K562 (cell line): ENCODE measurements at regions not wholly inside any gene's neighbourhood (a gene's known extent, or its start where the extent isn't known, plus 50 kb on each side); places are given as distances from the start of the nearest gene placed in this dataset.

ENCODE experiments used
- ATAC-seq: fragments of 200-7000 bp; cut with Tn5 transposase; 3 replicates; pipeline ENCODE4 v1.9.1; 2020; ENCODE audit warnings: moderate library complexity
- BruUV-seq: library from RNA; stranded (reverse); fragments of 400-500 nt; replicated peaks from 2 replicates; lab custom pipeline; 2021; lab: Mats Ljungman, UMichigan
- CTCF ChIA-PET: fragments of 300-600 bp; formaldehyde crosslinking; extraction: SDS; loops from one replicate; lab custom pipeline; 2021; ENCODE audit warnings: low intra/inter-chr PET ratio; lab: Yijun Ruan, JAX
- POLR2A ChIA-PET: fragments of 300-600, 350-650 bp; sonication (Branson Sonifier 250); formaldehyde crosslinking; extraction: SDS; loops from one replicate; lab custom pipeline; 2021; ENCODE audit warnings: antibody characterized with exemption, inconsistent platforms; lab: Yijun Ruan, JAX
- DNase-seq, 4 experiments: peaks; one replicate each; pipeline versions ENCODE4 v3.0.0 to v3.0.0-alpha.2; 2011 to 2018; ENCODE audit warnings: low spot score in 3 of 4, mixed read lengths in 3 of 4; ENCODE audit errors: extremely low read depth in 1 of 4
- FAIRE-seq: peaks from 2 replicates; lab custom pipeline; 2011; peaks lifted over from hg19 to GRCh38; lab: Jason Lieb, UNC
- H2AFZ ChIP-seq: 2 replicates; pipeline ENCODE4 v1.6.0; 2011; ENCODE audit warnings: low read depth, low read length, control low read depth, inconsistent platforms
- H3K27ac ChIP-seq: fragments of 200-600 bp; 3 replicates; pipeline ENCODE4 v1.8.0; 2011; ENCODE audit warnings: low read depth, mild to moderate bottlenecking, control low read depth, inconsistent platforms, low read length, moderate library complexity, mixed read lengths; ENCODE audit errors: extremely low read depth
- H3K27me3 ChIP-seq, 2 experiments: fragments of 300-600 bp in 1 of 2; 2 replicates in 1 of 2; 3 replicates in 1 of 2; pipeline versions ENCODE4 v1.6.0 to v1.8.0; 2011; ENCODE audit warnings: inconsistent platforms in 2 of 2, low read length in 2 of 2, mild to moderate bottlenecking in 1 of 2, mixed read lengths in 1 of 2, moderate library complexity in 1 of 2; ENCODE audit not compliant: control insufficient read depth in 2 of 2, insufficient read depth in 2 of 2
- H3K36me3 ChIP-seq: fragments of 300-600 bp; 3 replicates; pipeline ENCODE4 v1.8.0; 2011; ENCODE audit warnings: mild to moderate bottlenecking, low read length, inconsistent platforms; ENCODE audit not compliant: control insufficient read depth, insufficient read depth
- H3K4me1 ChIP-seq, 2 experiments: fragments of 200-600 bp in 1 of 2; replicated peaks in 1 of 2; 2 replicates in 1 of 2; 3 replicates in 1 of 2; pipeline versions ENCODE4 v1.5.1 to v1.8.0; 2011; ENCODE audit warnings: inconsistent platforms in 2 of 2, low read length in 2 of 2, mild to moderate bottlenecking in 1 of 2, mixed read lengths in 1 of 2, moderate library complexity in 1 of 2; ENCODE audit not compliant: control insufficient read depth in 2 of 2, insufficient read depth in 2 of 2
- H3K4me2 ChIP-seq: 2 replicates; pipeline ENCODE4 v1.6.1; 2011; ENCODE audit warnings: low read length, control low read depth, inconsistent platforms, mixed read lengths; ENCODE audit not compliant: insufficient read depth
- H3K4me3 ChIP-seq: fragments of 200-600 bp; sonication (generic), shearing (Covaris generic); 2 replicates; pipeline ENCODE4 v1.5.1; 2016; ENCODE audit warnings: control low read depth, inconsistent platforms
- H3K79me2 ChIP-seq: fragments of 200-600 bp; 3 replicates; pipeline ENCODE4 v1.8.0; 2011; ENCODE audit warnings: low read length, inconsistent platforms; ENCODE audit not compliant: control insufficient read depth, insufficient read depth
- H3K9ac ChIP-seq, 2 experiments: 2 replicates each; pipeline versions ENCODE4 v1.6.0 to v1.6.1; 2011; ENCODE audit warnings: low read depth in 2 of 2, low read length in 2 of 2, control low read depth in 1 of 2, inconsistent platforms in 1 of 2, mild to moderate bottlenecking in 1 of 2, mixed read lengths in 1 of 2; ENCODE audit not compliant: insufficient read depth in 1 of 2
- H3K9me1 ChIP-seq: one replicate; pipeline ENCODE4 v1.6.0; 2011; ENCODE audit warnings: inconsistent platforms, mild to moderate bottlenecking, low read length, moderate library complexity; ENCODE audit not compliant: control insufficient read depth, insufficient read depth
- H3K9me3 ChIP-seq: replicated peaks from 2 replicates; pipeline ENCODE4 v1.5.1; 2011; ENCODE audit warnings: low read depth, low read length, inconsistent platforms; ENCODE audit not compliant: control insufficient read depth, insufficient read depth
- H4K20me1 ChIP-seq: replicated peaks from 2 replicates; pipeline ENCODE4 v1.6.1; 2011; ENCODE audit warnings: low read length, inconsistent platforms, mixed read lengths; ENCODE audit not compliant: control insufficient read depth, insufficient read depth
- ETS1 ChIP-seq: conservative IDR thresholded peaks from 2 replicates; pipeline ENCODE4 v1.6.1; 2011; ENCODE audit warnings: low read depth, mild to moderate bottlenecking, low read length; ENCODE audit not compliant: control insufficient read depth
- EWSR1 ChIP-seq: fragments of 450-650 bp; IDR thresholded peaks from 2 replicates; pipeline ENCODE4 v1.6.1; 2018; ENCODE audit warnings: borderline replicate concordance, mild to moderate bottlenecking, low read depth, moderate library complexity; ENCODE audit not compliant: partially characterized antibody
- FOXA1 ChIP-seq: fragments of 450-650 bp; IDR thresholded peaks from 2 replicates; pipeline ENCODE4 v1.6.1; 2016; ENCODE audit warnings: mild to moderate bottlenecking, borderline replicate concordance
- FOXJ2 ChIP-seq: fragments of 200-800 bp; sonication (Bioruptor generic); IDR thresholded peaks from 2 replicates; pipeline ENCODE4 v1.6.1; 2016; ENCODE audit warnings: missing genetic modification characterization, missing compliant biosample characterization
- FUS ChIP-seq: fragments of 200-400 bp; formaldehyde crosslinking; optimal IDR thresholded peaks from 2 replicates; pipeline ENCODE3; 2017; ENCODE audit warnings: low read depth, low read length
- GABPB1 ChIP-seq: sonication (generic); formaldehyde crosslinking; IDR thresholded peaks from 2 replicates; pipeline ENCODE4 v1.8.0; 2022; ENCODE audit warnings: mild to moderate bottlenecking, missing genetic modification reagents
- HLTF ChIP-seq: fragments of 450-650 bp; IDR thresholded peaks from 2 replicates; pipeline ENCODE4 v1.6.1; 2016
- HSF4 ChIP-seq: fragments of 250-450 bp; sonication (Bioruptor Pico); IDR thresholded peaks from 2 replicates; pipeline ENCODE4 v2.1.2; 2022; ENCODE audit warnings: mild to moderate bottlenecking, moderate library complexity, borderline replicate concordance
- MCM2 ChIP-seq: fragments of 450-650 bp; IDR thresholded peaks from 2 replicates; pipeline ENCODE4 v1.6.1; 2017; ENCODE audit warnings: low read depth, mild to moderate bottlenecking
- MLX ChIP-seq, 2 experiments: fragments of 450-650 bp in 1 of 2; sonication (generic) in 1 of 2; formaldehyde crosslinking; conservative IDR thresholded peaks; 2 replicates each; pipeline versions ENCODE4 v1.4.0 to v1.8.1; 2020 to 2022; ENCODE audit warnings: mild to moderate bottlenecking in 1 of 2, missing genetic modification reagents in 1 of 2
- PRMT5 ChIP-seq: sonication (generic); formaldehyde crosslinking; IDR thresholded peaks from 2 replicates; pipeline ENCODE4 v1.5.0; 2020; ENCODE audit warnings: missing genetic modification reagents
- RBM17 ChIP-seq: fragments of 200-400 bp; formaldehyde crosslinking; IDR thresholded peaks from 2 replicates; pipeline ENCODE4 v1.6.1; 2017; ENCODE audit warnings: low read depth, mild to moderate bottlenecking, low read length, borderline replicate concordance
- TRIM24 ChIP-seq, 2 experiments: fragments of 450-650 bp; IDR thresholded peaks; 2 replicates each; pipeline ENCODE4 v1.6.1; 2016
- ZNF398 ChIP-seq: fragments of 250-450 bp; sonication (Bioruptor Pico); IDR thresholded peaks from 2 replicates; pipeline ENCODE4 v1.8.0; 2021; ENCODE audit warnings: moderate library complexity, mild to moderate bottlenecking, inconsistent platforms
- WGBS: fragments of 100-300 bp; shearing (Covaris generic); methylation state at CpG from one replicate; pipeline ENCODE4 v1.1.6; 2016; ENCODE audit warnings: low coverage, mixed read lengths; ENCODE audit not compliant: insufficient coverage; ENCODE audit errors: missing lambda C conversion rate; 5-methylcytosine and 5-hydroxymethylcytosine counted together
- in situ Hi-C: fragments of 300-500 bp; cut with MboI; formaldehyde crosslinking; loops from 4 replicates; pipeline ENCODE4 v1.15.0; 2018; ENCODE audit warnings: inconsistent platforms, mixed read lengths
- intact Hi-C: fragments of 100-400 bp; cut with micrococcal nuclease; formaldehyde crosslinking; loops from 2 replicates; pipeline ENCODE4 v1.14.2; 2022
- TF ChIP-seq, protein P1 (sequence below): fragments of 150-350 bp; conservative IDR thresholded peaks from 2 replicates; pipeline ENCODE4 v1.6.1; 2014; ENCODE audit warnings: low read length

DNA sequence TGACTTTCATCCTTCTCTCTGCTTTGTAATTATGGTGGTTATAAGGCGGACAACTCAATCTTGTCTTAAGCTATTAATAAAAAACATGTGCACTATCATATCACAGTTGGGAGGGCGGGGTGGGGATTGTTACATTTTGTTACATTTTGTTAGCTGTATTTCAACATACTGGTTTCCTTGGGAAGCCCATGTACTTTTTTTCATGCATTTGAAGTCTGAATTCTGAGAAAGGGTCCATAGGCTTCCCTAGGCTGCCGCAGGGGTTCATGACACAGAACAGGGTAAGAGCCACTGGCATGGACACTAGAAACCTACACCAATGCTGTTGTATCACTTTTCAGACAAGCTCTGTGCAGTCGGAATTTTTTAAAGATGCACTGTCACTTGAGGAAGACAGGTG lies 178.8 kb downstream of the ETS2 start:
- DNase-seq (no peak), ATAC-seq (no peak), FAIRE-seq (no peak)
- Histone ChIP-seq H3K4me3 (no peak overlapping the region), H3K27me3 (peaks cover 28 to 48% of the 10 kb centered on the region in 2 experiments), H4K20me1 (peaks cover 3% of the 10 kb centered on the region; the same call in 1 of the 2 replicates), H3K9me1 (no peaks in the 10 kb centered on the region), H3K79me2 (no peaks in the 10 kb centered on the region), H3K4me2 (no peak overlapping the region), H3K9me3 (no peaks in the 10 kb centered on the region), H3K4me1 (peaks cover 13 to 23% of the 10 kb centered on the region in 2 experiments), H2AFZ (no peak overlapping the region), H3K9ac (no peak overlapping the region), H3K36me3 (no peaks in the 10 kb centered on the region), H3K27ac (no peak overlapping the region)
- intact Hi-C loops: no loop called here
- POLR2A ChIA-PET: no interaction called here
- BruUV-seq: no TSS peak
- in situ Hi-C loops: no loop called here
- CTCF ChIA-PET: no interaction called here
- 44% methylated on average over 4 of the region's 4 CpGs for WGBS
- TF ChIP-seq FUS: no peak
- TF ChIP-seq ZNF398 (CRISPR knock-in tag): no peak
- TF ChIP-seq ETS1: no peak
- TF ChIP-seq, protein P1, sequence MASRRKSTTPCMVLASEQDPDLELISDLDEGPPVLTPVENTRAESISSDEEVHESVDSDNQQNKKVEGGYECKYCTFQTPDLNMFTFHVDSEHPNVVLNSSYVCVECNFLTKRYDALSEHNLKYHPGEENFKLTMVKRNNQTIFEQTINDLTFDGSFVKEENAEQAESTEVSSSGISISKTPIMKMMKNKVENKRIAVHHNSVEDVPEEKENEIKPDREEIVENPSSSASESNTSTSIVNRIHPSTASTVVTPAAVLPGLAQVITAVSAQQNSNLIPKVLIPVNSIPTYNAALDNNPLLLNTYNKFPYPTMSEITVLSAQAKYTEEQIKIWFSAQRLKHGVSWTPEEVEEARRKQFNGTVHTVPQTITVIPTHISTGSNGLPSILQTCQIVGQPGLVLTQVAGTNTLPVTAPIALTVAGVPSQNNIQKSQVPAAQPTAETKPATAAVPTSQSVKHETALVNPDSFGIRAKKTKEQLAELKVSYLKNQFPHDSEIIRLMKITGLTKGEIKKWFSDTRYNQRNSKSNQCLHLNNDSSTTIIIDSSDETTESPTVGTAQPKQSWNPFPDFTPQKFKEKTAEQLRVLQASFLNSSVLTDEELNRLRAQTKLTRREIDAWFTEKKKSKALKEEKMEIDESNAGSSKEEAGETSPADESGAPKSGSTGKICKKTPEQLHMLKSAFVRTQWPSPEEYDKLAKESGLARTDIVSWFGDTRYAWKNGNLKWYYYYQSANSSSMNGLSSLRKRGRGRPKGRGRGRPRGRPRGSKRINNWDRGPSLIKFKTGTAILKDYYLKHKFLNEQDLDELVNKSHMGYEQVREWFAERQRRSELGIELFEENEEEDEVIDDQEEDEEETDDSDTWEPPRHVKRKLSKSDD: no peak
- TF ChIP-seq TRIM24 (IDR thresholded peaks at IDR 0.05): no peak
- no peak for TF ChIP-seq FOXA1
- TF ChIP-seq PRMT5: no peak
- no peak for TF ChIP-seq HLTF
- TF ChIP-seq EWSR1: no peak
- TF ChIP-seq FOXJ2 (tag): no peak
- no peak for TF ChIP-seq RBM17
- no peak for TF ChIP-seq MCM2
- TF ChIP-seq MLX (CRISPR knock-in tag; conservative IDR thresholded peaks at IDR 0.05): no peak
- TF ChIP-seq HSF4 (CRISPR knock-in tag): no peak
- no peak for TF ChIP-seq GABPB1 (CRISPR knock-in tag)
